ENCODE measurements at regions not wholly inside any gene's neighbourhood (a gene's known extent, or its start where the extent isn't known, plus 50 kb on each side); places are given as distances from the start of the nearest gene placed in this dataset.

- no peaks in the 10 kb centered on the region; a peak in 1 of 5 replicates for H3K27me3 ChIP-seq (ENCODE audit: control insufficient read depth in 1 of 2, insufficient read depth in 2 of 2, low read length in 2 of 2)
- no peaks in the 10 kb centered on the region for H3K9me3 ChIP-seq (ENCODE audit: low read length)
- H3K4me2 ChIP-seq (ENCODE audit: low read depth, low read length), result no peak overlapping the region
- no peak overlapping the region for H3K27ac ChIP-seq (ENCODE audit: extremely low read length, insufficient read depth, low read length)
- ChIA-PET POLR2A (no interaction called here), CTCF (ENCODE audit: low intra/inter-chr PET ratio, low total read pairs) (no interaction called here)
- H3K4me1 ChIP-seq (ENCODE audit: insufficient read depth, low read length), result no peaks in the 10 kb centered on the region
- H3K4me3 ChIP-seq (replicated peaks in 1 of 3; ENCODE audit: insufficient read depth in 1 of 3, low read depth in 2 of 3, low read length in 3 of 3), result no peak overlapping the region
- TF ChIP-seq ZNF414 (CRISPR knock-in tag; IDR thresholded peaks at IDR 0.05) (no peak), ZNF121 (CRISPR knock-in tag; IDR thresholded peaks at IDR 0.05) (no peak), HNRNPUL1 (IDR thresholded peaks at IDR 0.05; ENCODE audit: low read depth, low read length) (no peak), DMTF1 (CRISPR knock-in tag; IDR thresholded peaks at IDR 0.05) (no peak), GATAD1 (CRISPR knock-in tag; IDR thresholded peaks at IDR 0.05) (no peak), GMEB2 (CRISPR knock-in tag; IDR thresholded peaks at IDR 0.05; ENCODE audit: low read depth) (no peak), NR2C2 (CRISPR knock-in tag; IDR thresholded peaks at IDR 0.05; ENCODE audit: borderline replicate concordance) (no peak), KMT2B (CRISPR knock-in tag; IDR thresholded peaks at IDR 0.05) (no peak), ATAD3A (CRISPR knock-in tag; IDR thresholded peaks at IDR 0.05) (no peak), ZNF746 (CRISPR knock-in tag; IDR thresholded peaks at IDR 0.05) (no peak), XBP1 (CRISPR knock-in tag; IDR thresholded peaks at IDR 0.05) (no peak), TAF15 (IDR thresholded peaks at IDR 0.05; ENCODE audit: low read depth, low read length, poor library complexity, severe bottlenecking) (no peak), ETS1 (CRISPR knock-in tag; IDR thresholded peaks at IDR 0.05) (no peak), ZNF180 (CRISPR knock-in tag; IDR thresholded peaks at IDR 0.05; ENCODE audit: borderline replicate concordance, low read depth) (no peak), PLRG1 (conservative IDR thresholded peaks at IDR 0.05) (no peak), ZNF205 (CRISPR knock-in tag; IDR thresholded peaks at IDR 0.05) (no peak), RXRB (CRISPR knock-in tag; IDR thresholded peaks at IDR 0.05; ENCODE audit: borderline replicate concordance) (no peak), TSC22D2 (CRISPR knock-in tag; IDR thresholded peaks at IDR 0.05; ENCODE audit: borderline replicate concordance) (no peak), ZBTB1 (CRISPR knock-in tag; IDR thresholded peaks at IDR 0.05; ENCODE audit: borderline replicate concordance) (no peak)
- ATAC-seq (no peak), DNase-seq (ENCODE audit: low spot score) (no peak), FAIRE-seq (no peak)
- no peaks in the 10 kb centered on the region for H4K20me1 ChIP-seq (ENCODE audit: insufficient read depth, low read length)
- 0% methylated on average over 2 of the region's 2 CpGs for WGBS (ENCODE audit: low lambda C conversion rate)
- in situ Hi-C loops (cut with HindIII; ENCODE audit: extremely low pct_ligation_motif_present, low pct_unique_long_range_greater_than_20kb), result no loop called here
- BruUV-seq (replicated peaks), result no TSS peak
- no peaks in the 10 kb centered on the region for H3K79me2 ChIP-seq (ENCODE audit: insufficient read depth, low read length)
- no peaks in the 10 kb centered on the region for H3K36me3 ChIP-seq (replicated peaks in 1 of 2; ENCODE audit: control insufficient read depth in 1 of 2, insufficient read depth in 2 of 2, low read length in 2 of 2)
- no peak overlapping the region for H3K9ac ChIP-seq (ENCODE audit: insufficient read depth, low read depth, low read length)
- intact Hi-C loops (cut with micrococcal nuclease; ENCODE audit: unreplicated experiment), result no loop called here
- no peak overlapping the region for H2AFZ ChIP-seq (ENCODE audit: low read length)
Observed at GRCh38 chr5:84779186-84779585, 394.5 kb upstream of the EDIL3 start.

Data from HepG2 (cell line).